ENCODE measurements at regions not wholly inside any gene's neighbourhood (a gene's known extent, or its start where the extent isn't known, plus 50 kb on each side); places are given as distances from the start of the nearest gene placed in this dataset.

DNA sequence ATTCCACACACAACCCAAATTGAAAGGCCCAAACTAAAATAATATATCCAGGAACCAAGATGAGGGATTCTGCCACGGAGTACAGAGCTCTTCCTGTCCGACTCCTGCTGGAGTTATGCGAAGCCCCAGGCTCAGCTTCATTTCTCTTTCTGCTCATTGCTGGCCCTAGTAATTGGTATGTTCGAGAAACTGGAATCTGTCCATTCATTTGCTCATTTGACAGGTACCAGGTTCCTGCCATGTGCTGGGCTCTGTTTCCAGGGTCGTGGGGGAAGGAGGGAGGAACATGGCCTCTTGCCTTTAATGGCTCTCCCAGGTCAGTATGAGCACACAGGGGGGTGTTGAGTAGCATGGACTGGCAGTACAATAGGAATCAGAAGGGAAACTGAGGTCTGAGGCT is 179.2 kb upstream of the SHH start:
- no peak overlapping the region for H3K4me3 Mint-ChIP-seq
- peaks cover 19% of the 10 kb centered on the region for H3K9me3 Mint-ChIP-seq
- peaks cover 9% of the 10 kb centered on the region for H3K27me3 Mint-ChIP-seq (ENCODE audit: insufficient read depth, low read depth, poor library complexity)
- no peak overlapping the region for H3K27ac Mint-ChIP-seq
- TF ChIP-seq STAT1 (IDR thresholded peaks at IDR 0.05; ENCODE audit: unreplicated experiment) (no peak), REST (IDR thresholded peaks at IDR 0.05; ENCODE audit: unreplicated experiment) (no peak), ZNF114 (CRISPR knock-in tag; IDR thresholded peaks at IDR 0.05) (no peak), NANOG (IDR thresholded peaks at IDR 0.05; ENCODE audit: borderline replicate concordance) (no peak), EZH2 (IDR thresholded peaks at IDR 0.05; ENCODE audit: low read depth, unreplicated experiment) (no peak), ETS1 (IDR thresholded peaks at IDR 0.05) (no peak), EZH2phosphoT487 (IDR thresholded peaks at IDR 0.05; ENCODE audit: unreplicated experiment) (no peak), CREB1 (CRISPR knock-in tag; IDR thresholded peaks at IDR 0.05; ENCODE audit: low read depth) (no peak), JUNB (IDR thresholded peaks at IDR 0.05; ENCODE audit: unreplicated experiment) (no peak), POLR2AphosphoS5 (IDR thresholded peaks at IDR 0.05; ENCODE audit: low read depth) (no peak)
- TF ChIP-seq, protein P1, sequence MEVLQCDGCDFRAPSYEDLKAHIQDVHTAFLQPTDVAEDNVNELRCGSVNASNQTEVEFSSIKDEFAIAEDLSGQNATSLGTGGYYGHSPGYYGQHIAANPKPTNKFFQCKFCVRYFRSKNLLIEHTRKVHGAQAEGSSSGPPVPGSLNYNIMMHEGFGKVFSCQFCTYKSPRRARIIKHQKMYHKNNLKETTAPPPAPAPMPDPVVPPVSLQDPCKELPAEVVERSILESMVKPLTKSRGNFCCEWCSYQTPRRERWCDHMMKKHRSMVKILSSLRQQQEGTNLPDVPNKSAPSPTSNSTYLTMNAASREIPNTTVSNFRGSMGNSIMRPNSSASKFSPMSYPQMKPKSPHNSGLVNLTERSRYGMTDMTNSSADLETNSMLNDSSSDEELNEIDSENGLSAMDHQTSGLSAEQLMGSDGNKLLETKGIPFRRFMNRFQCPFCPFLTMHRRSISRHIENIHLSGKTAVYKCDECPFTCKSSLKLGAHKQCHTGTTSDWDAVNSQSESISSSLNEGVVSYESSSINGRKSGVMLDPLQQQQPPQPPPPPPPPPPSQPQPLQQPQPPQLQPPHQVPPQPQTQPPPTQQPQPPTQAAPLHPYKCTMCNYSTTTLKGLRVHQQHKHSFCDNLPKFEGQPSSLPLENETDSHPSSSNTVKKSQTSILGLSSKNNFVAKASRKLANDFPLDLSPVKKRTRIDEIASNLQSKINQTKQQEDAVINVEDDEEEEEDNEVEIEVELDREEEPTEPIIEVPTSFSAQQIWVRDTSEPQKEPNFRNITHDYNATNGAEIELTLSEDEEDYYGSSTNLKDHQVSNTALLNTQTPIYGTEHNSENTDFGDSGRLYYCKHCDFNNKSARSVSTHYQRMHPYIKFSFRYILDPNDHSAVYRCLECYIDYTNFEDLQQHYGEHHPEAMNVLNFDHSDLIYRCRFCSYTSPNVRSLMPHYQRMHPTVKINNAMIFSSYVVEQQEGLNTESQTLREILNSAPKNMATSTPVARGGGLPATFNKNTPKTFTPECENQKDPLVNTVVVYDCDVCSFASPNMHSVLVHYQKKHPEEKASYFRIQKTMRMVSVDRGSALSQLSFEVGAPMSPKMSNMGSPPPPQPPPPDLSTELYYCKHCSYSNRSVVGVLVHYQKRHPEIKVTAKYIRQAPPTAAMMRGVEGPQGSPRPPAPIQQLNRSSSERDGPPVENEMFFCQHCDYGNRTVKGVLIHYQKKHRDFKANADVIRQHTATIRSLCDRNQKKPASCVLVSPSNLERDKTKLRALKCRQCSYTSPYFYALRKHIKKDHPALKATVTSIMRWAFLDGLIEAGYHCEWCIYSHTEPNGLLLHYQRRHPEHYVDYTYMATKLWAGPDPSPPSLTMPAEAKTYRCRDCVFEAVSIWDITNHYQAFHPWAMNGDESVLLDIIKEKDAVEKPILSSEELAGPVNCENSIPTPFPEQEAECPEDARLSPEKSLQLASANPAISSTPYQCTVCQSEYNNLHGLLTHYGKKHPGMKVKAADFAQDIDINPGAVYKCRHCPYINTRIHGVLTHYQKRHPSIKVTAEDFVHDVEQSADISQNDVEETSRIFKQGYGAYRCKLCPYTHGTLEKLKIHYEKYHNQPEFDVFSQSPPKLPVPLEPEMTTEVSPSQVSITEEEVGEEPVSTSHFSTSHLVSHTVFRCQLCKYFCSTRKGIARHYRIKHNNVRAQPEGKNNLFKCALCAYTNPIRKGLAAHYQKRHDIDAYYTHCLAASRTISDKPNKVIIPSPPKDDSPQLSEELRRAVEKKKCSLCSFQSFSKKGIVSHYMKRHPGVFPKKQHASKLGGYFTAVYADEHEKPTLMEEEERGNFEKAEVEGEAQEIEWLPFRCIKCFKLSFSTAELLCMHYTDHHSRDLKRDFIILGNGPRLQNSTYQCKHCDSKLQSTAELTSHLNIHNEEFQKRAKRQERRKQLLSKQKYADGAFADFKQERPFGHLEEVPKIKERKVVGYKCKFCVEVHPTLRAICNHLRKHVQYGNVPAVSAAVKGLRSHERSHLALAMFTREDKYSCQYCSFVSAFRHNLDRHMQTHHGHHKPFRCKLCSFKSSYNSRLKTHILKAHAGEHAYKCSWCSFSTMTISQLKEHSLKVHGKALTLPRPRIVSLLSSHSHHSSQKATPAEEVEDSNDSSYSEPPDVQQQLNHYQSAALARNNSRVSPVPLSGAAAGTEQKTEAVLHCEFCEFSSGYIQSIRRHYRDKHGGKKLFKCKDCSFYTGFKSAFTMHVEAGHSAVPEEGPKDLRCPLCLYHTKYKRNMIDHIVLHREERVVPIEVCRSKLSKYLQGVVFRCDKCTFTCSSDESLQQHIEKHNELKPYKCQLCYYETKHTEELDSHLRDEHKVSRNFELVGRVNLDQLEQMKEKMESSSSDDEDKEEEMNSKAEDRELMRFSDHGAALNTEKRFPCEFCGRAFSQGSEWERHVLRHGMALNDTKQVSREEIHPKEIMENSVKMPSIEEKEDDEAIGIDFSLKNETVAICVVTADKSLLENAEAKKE (CRISPR knock-in tag; IDR thresholded peaks at IDR 0.05), result no peak
- no peaks in the 10 kb centered on the region for H3K27me3 ChIP-seq (ENCODE audit: insufficient read depth)
- H3K4me3 ChIP-seq, result no peak overlapping the region
- no peaks in the 10 kb centered on the region for H4K20me1 ChIP-seq (replicated peaks; ENCODE audit: insufficient read depth)
- no peak overlapping the region for H3K4me2 ChIP-seq
- no peaks in the 10 kb centered on the region for H3F3A ChIP-seq (replicated peaks; ENCODE audit: low read depth)
- H3K36me3 ChIP-seq (ENCODE audit: insufficient read depth), result no peaks in the 10 kb centered on the region
- H3K36me3 Mint-ChIP-seq (ENCODE audit: low read depth), result no peaks in the 10 kb centered on the region; the same call in 2 of the 3 replicates
- H3K4me1 Mint-ChIP-seq, result no peaks in the 10 kb centered on the region; the same call in 2 of the 3 replicates
- no peak overlapping the region for H2AFZ ChIP-seq
- H3K27ac ChIP-seq (ENCODE audit: low read depth), result no peak overlapping the region
- no peaks in the 10 kb centered on the region for H3K4me1 ChIP-seq (ENCODE audit: insufficient read depth)
- no peaks in the 10 kb centered on the region for H3K79me2 ChIP-seq (replicated peaks; ENCODE audit: insufficient read depth)
- no peak for DNase-seq (ENCODE audit: low spot score)
- H3K9me2 ChIP-seq (ENCODE audit: insufficient read depth), result no peaks in the 10 kb centered on the region
- no peak for ATAC-seq

All from GM23338 (cell line).